Hepatocyte (in vitro differentiated cells): ENCODE measurements at regions not wholly inside any gene's neighbourhood (a gene's known extent, or its start where the extent isn't known, plus 50 kb on each side); places are given as distances from the start of the nearest gene placed in this dataset.

ENCODE experiments used
- DNase-seq: peaks from one replicate; pipeline ENCODE4 v3.0.0-alpha.2; 2016; ENCODE audit warnings: low spot score
- H2AFZ ChIP-seq: fragments of 200-600 bp; sonication (generic); 2 replicates; pipeline ENCODE4 v1.6.0; 2016; ENCODE audit warnings: antibody characterized with exemption, mild to moderate bottlenecking
- H3K27ac ChIP-seq: fragments of 200-600 bp; sonication (generic); 2 replicates; pipeline ENCODE4 v1.5.1; 2016; ENCODE audit warnings: mild to moderate bottlenecking
- H3K27me3 ChIP-seq: fragments of 200-600 bp; sonication (generic); 2 replicates; pipeline ENCODE4 v1.6.1; 2016
- H3K36me3 ChIP-seq: fragments of 200-600 bp; sonication (generic); replicated peaks from 2 replicates; pipeline ENCODE4 v1.5.1; 2016; ENCODE audit warnings: low read depth; ENCODE audit not compliant: insufficient read depth
- H3K4me1 ChIP-seq: fragments of 200-600 bp; sonication (generic); 2 replicates; pipeline ENCODE4 v1.5.1; 2016; ENCODE audit warnings: mild to moderate bottlenecking, moderate library complexity; ENCODE audit not compliant: insufficient read depth
- H3K4me2 ChIP-seq: fragments of 200-600 bp; sonication (generic); 2 replicates; pipeline ENCODE4 v1.6.0; 2016
- H3K4me3 ChIP-seq: fragments of 200-600 bp; sonication (generic); 2 replicates; pipeline ENCODE4 v1.5.1; 2016; ENCODE audit warnings: mild to moderate bottlenecking
- H3K79me2 ChIP-seq: fragments of 200-600 bp; sonication (generic); 2 replicates; pipeline ENCODE4 v1.6.0; 2017; ENCODE audit warnings: mild to moderate bottlenecking
- H3K9me2 ChIP-seq: fragments of 200-600 bp; sonication (generic); replicated peaks from 2 replicates; pipeline ENCODE4 v1.6.0; 2017; ENCODE audit warnings: mild to moderate bottlenecking; ENCODE audit not compliant: insufficient read depth
- H3K9me3 ChIP-seq: fragments of 200-600 bp; sonication (generic); 2 replicates; pipeline ENCODE4 v1.5.1; 2016; ENCODE audit warnings: low read depth, mild to moderate bottlenecking
- H4K20me1 ChIP-seq: fragments of 200-600 bp; sonication (generic); 2 replicates; pipeline ENCODE4 v1.6.0; 2016; ENCODE audit warnings: mild to moderate bottlenecking; ENCODE audit not compliant: insufficient read depth, poor library complexity, severe bottlenecking
- EZH2 ChIP-seq: fragments of 200-600 bp; sonication (generic); IDR thresholded peaks from 2 replicates; pipeline ENCODE4 v1.6.1; 2016; ENCODE audit warnings: antibody characterized with exemption, mild to moderate bottlenecking, borderline replicate concordance
- EZH2phosphoT487 ChIP-seq: fragments of 200-600 bp; sonication (generic); IDR thresholded peaks from one replicate; pipeline ENCODE4 v1.6.1; 2018; ENCODE audit warnings: antibody characterized with exemption, mild to moderate bottlenecking, low read depth, moderate library complexity; ENCODE audit not compliant: unreplicated experiment, severe bottlenecking
- WGBS: methylation state at CpG from one replicate; pipeline ENCODE4 v1.1.6; 2016; ENCODE audit warnings: low lambda C conversion rate; ENCODE audit errors: missing lambda C conversion rate; 5-methylcytosine and 5-hydroxymethylcytosine counted together
- TF ChIP-seq, protein P1 (sequence below): fragments of 200-600 bp; sonication (generic); IDR thresholded peaks from 2 replicates; pipeline ENCODE4 v1.5.1; 2016; ENCODE audit warnings: antibody characterized with exemption, mild to moderate bottlenecking; ENCODE audit not compliant: poor library complexity

DNA sequence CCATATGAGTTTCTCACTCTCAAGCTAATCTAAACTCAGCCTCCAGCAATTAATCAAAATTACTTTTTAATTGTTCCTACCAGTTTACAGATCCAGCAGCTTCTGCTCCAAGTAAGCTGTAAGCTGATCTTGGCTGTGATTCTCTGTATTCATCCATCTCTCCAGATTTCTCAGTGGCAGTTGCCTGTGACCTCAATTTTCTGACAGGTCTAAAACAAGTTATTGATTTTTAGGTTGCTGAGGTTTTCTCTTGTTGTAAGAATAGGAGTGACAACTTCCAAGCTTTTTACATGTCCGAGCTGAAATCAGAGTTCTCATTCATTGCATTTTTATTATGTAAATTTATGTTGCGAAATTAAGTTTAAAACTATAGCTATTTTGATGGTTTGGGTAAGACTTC is 1044.4 kb downstream of the PLA2G4A start:
- no peaks in the 10 kb centered on the region for H3K79me2 ChIP-seq
- no peaks in the 10 kb centered on the region for H3K36me3 ChIP-seq
- TF ChIP-seq EZH2phosphoT487 (no peak), EZH2 (no peak)
- TF ChIP-seq, protein P1, sequence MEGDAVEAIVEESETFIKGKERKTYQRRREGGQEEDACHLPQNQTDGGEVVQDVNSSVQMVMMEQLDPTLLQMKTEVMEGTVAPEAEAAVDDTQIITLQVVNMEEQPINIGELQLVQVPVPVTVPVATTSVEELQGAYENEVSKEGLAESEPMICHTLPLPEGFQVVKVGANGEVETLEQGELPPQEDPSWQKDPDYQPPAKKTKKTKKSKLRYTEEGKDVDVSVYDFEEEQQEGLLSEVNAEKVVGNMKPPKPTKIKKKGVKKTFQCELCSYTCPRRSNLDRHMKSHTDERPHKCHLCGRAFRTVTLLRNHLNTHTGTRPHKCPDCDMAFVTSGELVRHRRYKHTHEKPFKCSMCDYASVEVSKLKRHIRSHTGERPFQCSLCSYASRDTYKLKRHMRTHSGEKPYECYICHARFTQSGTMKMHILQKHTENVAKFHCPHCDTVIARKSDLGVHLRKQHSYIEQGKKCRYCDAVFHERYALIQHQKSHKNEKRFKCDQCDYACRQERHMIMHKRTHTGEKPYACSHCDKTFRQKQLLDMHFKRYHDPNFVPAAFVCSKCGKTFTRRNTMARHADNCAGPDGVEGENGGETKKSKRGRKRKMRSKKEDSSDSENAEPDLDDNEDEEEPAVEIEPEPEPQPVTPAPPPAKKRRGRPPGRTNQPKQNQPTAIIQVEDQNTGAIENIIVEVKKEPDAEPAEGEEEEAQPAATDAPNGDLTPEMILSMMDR: no peak
- no peaks in the 10 kb centered on the region for H3K27me3 ChIP-seq
- H3K4me3 ChIP-seq: no peak overlapping the region
- H3K9me3 ChIP-seq: no peaks in the 10 kb centered on the region
- no peak overlapping the region for H3K4me2 ChIP-seq
- H4K20me1 ChIP-seq: no peaks in the 10 kb centered on the region
- H3K4me1 ChIP-seq: peaks cover 10% of the 10 kb centered on the region
- WGBS: 92% methylated on average over 2 of the region's 2 CpGs
- no peak overlapping the region for H2AFZ ChIP-seq
- H3K27ac ChIP-seq: no peak overlapping the region
- H3K9me2 ChIP-seq: no peaks in the 10 kb centered on the region
- DNase-seq: no peak

DNA sequence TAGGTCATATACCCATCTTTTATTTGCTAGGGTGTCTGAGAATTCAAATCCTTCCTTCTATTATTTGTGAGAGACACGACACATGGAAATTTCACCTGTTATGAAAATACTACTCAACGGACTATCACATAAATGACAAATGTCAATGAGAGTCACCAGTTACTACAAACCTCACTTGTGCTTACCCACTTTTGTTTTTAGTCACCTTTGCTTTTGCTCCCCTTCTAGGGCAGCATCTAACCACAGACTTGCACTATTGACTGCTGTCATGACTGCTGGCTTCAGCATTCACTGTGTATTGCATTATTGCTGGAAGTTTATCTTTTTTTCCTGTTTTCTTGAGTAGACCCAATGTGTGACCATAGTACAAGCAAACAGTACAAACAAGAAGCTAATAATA is 1048.0 kb downstream of the PLA2G4A start:
- H3K27ac ChIP-seq: no peak overlapping the region

DNA sequence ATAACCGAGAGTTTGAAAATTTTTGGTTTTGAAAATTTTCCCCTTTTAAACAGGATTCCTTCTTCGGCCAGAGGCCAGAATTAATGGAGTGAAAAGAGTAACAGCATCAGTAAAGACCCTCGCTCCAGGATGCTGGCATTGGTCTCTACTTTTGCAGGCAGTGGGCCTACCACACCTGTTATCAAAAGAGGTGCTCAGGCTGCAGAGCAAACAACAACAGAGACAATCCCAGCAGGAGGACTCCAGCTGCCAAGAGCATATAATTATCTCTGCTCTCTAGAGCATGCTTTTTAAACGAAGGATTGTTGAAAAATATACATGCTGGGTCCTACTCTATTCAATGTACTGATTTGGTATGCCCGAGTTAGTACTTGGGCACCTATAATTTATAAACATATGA is 1048.5 kb downstream of the PLA2G4A start:
- no peaks in the 10 kb centered on the region for H4K20me1 ChIP-seq
- no peak for DNase-seq
- WGBS: 72% methylated on average over 5 of the region's 5 CpGs
- no peaks in the 10 kb centered on the region for H3K79me2 ChIP-seq
- no peak overlapping the region for H2AFZ ChIP-seq
- H3K4me2 ChIP-seq: no peak overlapping the region
- no peaks in the 10 kb centered on the region for H3K9me3 ChIP-seq
- no peak overlapping the region for H3K4me3 ChIP-seq
- H3K4me1 ChIP-seq: no peaks in the 10 kb centered on the region
- no peaks in the 10 kb centered on the region for H3K27me3 ChIP-seq
- TF ChIP-seq EZH2: no peak
- TF ChIP-seq, protein P1: no peak
- no peak for TF ChIP-seq EZH2phosphoT487
- no peaks in the 10 kb centered on the region for H3K36me3 ChIP-seq
- no peaks in the 10 kb centered on the region for H3K9me2 ChIP-seq
- H3K27ac ChIP-seq: no peak overlapping the region

More for the DNA sequence above, 1048.0 kb downstream of the PLA2G4A start:
- no peaks in the 10 kb centered on the region for H3K4me1 ChIP-seq
- H3K36me3 ChIP-seq: no peaks in the 10 kb centered on the region
- no peaks in the 10 kb centered on the region for H4K20me1 ChIP-seq
- H3K27me3 ChIP-seq: no peaks in the 10 kb centered on the region
- TF ChIP-seq, protein P1: no peak
- TF ChIP-seq EZH2 (no peak), EZH2phosphoT487 (no peak)
- no peaks in the 10 kb centered on the region for H3K9me2 ChIP-seq
- WGBS: 98% methylated on average over 2 of the region's 2 CpGs
- H3K9me3 ChIP-seq: no peaks in the 10 kb centered on the region
- no peaks in the 10 kb centered on the region for H3K79me2 ChIP-seq
- DNase-seq: no peak
- no peak overlapping the region for H3K4me2 ChIP-seq
- no peak overlapping the region for H3K4me3 ChIP-seq
- no peak overlapping the region for H2AFZ ChIP-seq

DNA sequence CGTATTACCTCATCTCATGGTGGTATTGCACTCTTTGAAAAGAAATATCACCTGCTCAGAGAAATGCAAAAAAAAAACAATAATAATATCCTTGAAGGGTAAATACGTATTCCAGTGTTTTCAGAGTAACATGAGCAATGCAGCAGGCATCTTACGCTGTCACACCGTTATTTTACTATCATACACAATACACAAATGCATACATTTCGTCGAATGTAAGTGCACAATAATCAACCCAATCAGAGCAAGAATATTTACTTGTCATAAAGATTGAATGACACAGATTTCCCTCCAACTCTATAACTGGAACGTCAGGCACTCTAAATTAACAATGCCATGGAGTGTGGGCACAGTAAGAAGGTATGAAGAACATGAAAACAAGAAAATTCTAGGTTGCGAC is 1050.1 kb downstream of the PLA2G4A start:
- Histone ChIP-seq H3K9me3 (no peaks in the 10 kb centered on the region), H3K79me2 (no peaks in the 10 kb centered on the region), H3K4me1 (no peaks in the 10 kb centered on the region), H3K36me3 (no peaks in the 10 kb centered on the region), H3K4me2 (no peak overlapping the region), H3K9me2 (no peaks in the 10 kb centered on the region), H4K20me1 (no peaks in the 10 kb centered on the region), H3K4me3 (no peak overlapping the region), H3K27ac (no peak overlapping the region), H3K27me3 (no peaks in the 10 kb centered on the region), H2AFZ (no peak overlapping the region)
- WGBS: 89% methylated on average over 8 of the region's 8 CpGs
- DNase-seq: no peak
- TF ChIP-seq, protein P1: no peak
- TF ChIP-seq EZH2phosphoT487 (no peak), EZH2 (no peak)
